Endothelial cell of umbilical vein (primary cell): ENCODE measurements at regions not wholly inside any gene's neighbourhood (a gene's known extent, or its start where the extent isn't known, plus 50 kb on each side); places are given as distances from the start of the nearest gene placed in this dataset.

ENCODE experiments used
- BruUV-seq: library from RNA; stranded (reverse); fragments of 400-500 nt; replicated peaks from 2 replicates; lab custom pipeline; 2021; lab: Mats Ljungman, UMichigan
- CTCF ChIA-PET: fragments of 300-600, 350-600 bp; sonication (Branson Sonifier 250); formaldehyde crosslinking; loops from one replicate; lab custom pipeline; 2021; ENCODE audit warnings: antibody characterized with exemption, inconsistent platforms; lab: Charles Lee
- POLR2A ChIA-PET: fragments of 300-600, 350-600 bp; sonication (Branson Sonifier 250); formaldehyde crosslinking; loops from one replicate; lab custom pipeline; 2021; ENCODE audit warnings: antibody characterized with exemption, inconsistent platforms; lab: Charles Lee
- DNase-seq: peaks from one replicate; pipeline ENCODE4 v3.0.0-alpha.2; 2011; ENCODE audit warnings: low read depth, low spot score
- FAIRE-seq: peaks from 2 replicates; lab custom pipeline; 2011; peaks lifted over from hg19 to GRCh38; lab: Jason Lieb, UNC
- H2AFZ ChIP-seq: 2 replicates; pipeline ENCODE4 v1.6.0; 2012; ENCODE audit warnings: low read depth, low read length, control low read depth, inconsistent platforms
- H3K27ac ChIP-seq: 2 replicates; pipeline ENCODE4 v1.5.1; 2011; ENCODE audit warnings: low read depth, mild to moderate bottlenecking, control low read depth, low read length, moderate library complexity; ENCODE audit not compliant: insufficient read depth
- H3K27me3 ChIP-seq, 2 experiments: 2 replicates each; pipeline versions ENCODE4 v1.6.0 to v1.6.1; 2011; ENCODE audit warnings: low read length in 2 of 2, mixed read lengths in 1 of 2; ENCODE audit not compliant: control insufficient read depth in 2 of 2, insufficient read depth in 2 of 2
- H3K36me3 ChIP-seq, 2 experiments: 2 replicates in 1 of 2; 3 replicates in 1 of 2; pipeline ENCODE4 v1.5.1; 2011; ENCODE audit warnings: low read length in 2 of 2, mild to moderate bottlenecking in 1 of 2, moderate library complexity in 1 of 2; ENCODE audit not compliant: control insufficient read depth in 2 of 2, insufficient read depth in 2 of 2; ENCODE audit errors: extremely low read depth in 1 of 2
- H3K4me1 ChIP-seq: 3 replicates; pipeline ENCODE4 v1.5.1; 2011; ENCODE audit warnings: mild to moderate bottlenecking, low read length; ENCODE audit not compliant: control insufficient read depth, insufficient read depth; ENCODE audit errors: extremely low read depth
- H3K4me2 ChIP-seq: 2 replicates; pipeline ENCODE4 v1.6.1; 2011; ENCODE audit warnings: low read length, control low read depth, mixed read lengths; ENCODE audit not compliant: insufficient read depth
- H3K4me3 ChIP-seq, 3 experiments: fragments of 200-600 bp in 1 of 3; sonication (generic), shearing (Covaris generic) in 1 of 3; replicated peaks in 1 of 3; 2 replicates each; pipeline ENCODE4 v1.5.1; 2011 to 2016; ENCODE audit warnings: control low read depth in 3 of 3, low read length in 3 of 3, mild to moderate bottlenecking in 2 of 3, inconsistent platforms in 1 of 3, low read depth in 1 of 3, moderate library complexity in 1 of 3; ENCODE audit not compliant: insufficient read depth in 1 of 3
- H3K79me2 ChIP-seq: 2 replicates; pipeline ENCODE4 v1.6.0; 2012; ENCODE audit warnings: low read length, inconsistent platforms; ENCODE audit not compliant: control insufficient read depth, insufficient read depth
- H3K9ac ChIP-seq: replicated peaks from 2 replicates; pipeline ENCODE3; 2011; ENCODE audit warnings: low read length, control low read depth; ENCODE audit not compliant: insufficient read depth; ENCODE audit errors: extremely low read depth
- H3K9me1 ChIP-seq: replicated peaks from 3 replicates; pipeline ENCODE4 v1.6.0; 2011; ENCODE audit warnings: mild to moderate bottlenecking, low read length; ENCODE audit not compliant: control insufficient read depth, insufficient read depth; ENCODE audit errors: extremely low read depth
- H3K9me3 ChIP-seq: replicated peaks from 2 replicates; pipeline ENCODE4 v1.5.1; 2012; ENCODE audit warnings: low read length, inconsistent platforms; ENCODE audit not compliant: control insufficient read depth, insufficient read depth
- H4K20me1 ChIP-seq: replicated peaks from 2 replicates; pipeline ENCODE3; 2011; ENCODE audit warnings: mild to moderate bottlenecking, low read length; ENCODE audit not compliant: control insufficient read depth, insufficient read depth; ENCODE audit errors: extremely low read depth
- CTCF ChIP-seq, 2 donors: IDR thresholded peaks; 1 replicate in 1 of 2; 2 replicates in 1 of 2; pipeline ENCODE4 v1.5.1; 2011; ENCODE audit warnings: low read length in 2 of 2, mild to moderate bottlenecking in 2 of 2, moderate library complexity in 2 of 2, control low read depth in 1 of 2, inconsistent platforms in 1 of 2, low read depth in 1 of 2; ENCODE audit not compliant: insufficient read depth in 1 of 2; ENCODE audit errors: extremely low read depth in 1 of 2
- EZH2 ChIP-seq: IDR thresholded peaks from 2 replicates; pipeline ENCODE4 v1.6.1; 2012; ENCODE audit warnings: borderline replicate concordance, low read depth, mild to moderate bottlenecking, moderate library complexity, low read length, inconsistent platforms; ENCODE audit not compliant: severe bottlenecking
- FOS ChIP-seq: IDR thresholded peaks from 2 replicates; pipeline ENCODE4 v1.6.1; 2011; ENCODE audit warnings: mild to moderate bottlenecking, low read length, moderate library complexity, borderline replicate concordance; ENCODE audit not compliant: insufficient read depth
- GATA2 ChIP-seq: IDR thresholded peaks from 2 replicates; pipeline ENCODE4 v1.7.0; 2011; ENCODE audit warnings: low read depth, mild to moderate bottlenecking, moderate library complexity, mixed read lengths, low read length; ENCODE audit not compliant: insufficient read length, insufficient read depth
- JUN ChIP-seq: IDR thresholded peaks from 2 replicates; pipeline ENCODE4 v1.6.1; 2011; ENCODE audit warnings: borderline replicate concordance, low read depth; ENCODE audit not compliant: insufficient read length, insufficient read depth
- MYC ChIP-seq: IDR thresholded peaks from one replicate; pipeline ENCODE4 v1.6.1; 2011; ENCODE audit warnings: mild to moderate bottlenecking, low read depth, low read length
- POLR2A ChIP-seq: IDR thresholded peaks from 2 replicates; pipeline ENCODE4 v1.6.1; 2012; ENCODE audit warnings: low read depth, mild to moderate bottlenecking, control low read depth, low read length
- POLR2AphosphoS5 ChIP-seq: IDR thresholded peaks from 2 replicates; pipeline ENCODE4 v1.6.1; 2012; ENCODE audit warnings: low read depth, mild to moderate bottlenecking, control low read depth, low read length, moderate library complexity; ENCODE audit not compliant: insufficient read depth
- dilution Hi-C: fragments of 300-500 bp; cut with MboI; formaldehyde crosslinking; loops from one replicate; pipeline ENCODE4 v1.15.0; 2019; ENCODE audit warnings: low sequenced_read_pairs; ENCODE audit not compliant: extremely low pct_ligation_motif_present
- intact Hi-C: fragments of 100-400 bp; cut with micrococcal nuclease; formaldehyde crosslinking; loops from one replicate; pipeline ENCODE4 v1.10.0; 2022
- TF ChIP-seq, protein P1 (sequence below): IDR thresholded peaks from 2 replicates; pipeline ENCODE4 v1.6.1; 2011; ENCODE audit not compliant: insufficient read depth, insufficient read length

DNA sequence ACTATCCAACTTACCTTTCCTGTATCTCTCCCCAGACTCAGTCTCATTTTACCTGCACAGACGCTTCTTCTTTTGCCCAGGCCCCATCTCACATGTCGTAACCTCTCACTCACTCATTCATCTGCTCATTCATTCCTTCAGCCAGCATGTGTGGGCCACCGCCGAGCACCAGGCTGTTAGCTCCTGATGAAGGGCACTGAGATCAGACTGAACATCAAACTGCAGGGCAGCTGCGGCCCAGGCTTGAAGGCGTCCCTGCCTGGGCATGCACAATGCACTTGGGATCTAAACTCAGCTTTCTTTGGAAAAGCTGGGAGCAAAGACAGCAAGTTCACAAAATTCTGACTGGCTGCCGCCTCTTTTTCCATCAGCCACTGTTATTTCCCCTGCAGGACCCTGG lies 1456.3 kb downstream of the BRD1 start:
- FAIRE-seq (no peak), DNase-seq (no peak)
- TF ChIP-seq POLR2A = no peak
- TF ChIP-seq GATA2 = no peak
- TF ChIP-seq FOS = no peak
- no peak for TF ChIP-seq EZH2
- intact Hi-C loops (no loop called here), dilution Hi-C loops (no loop called here)
- CTCF ChIA-PET = no interaction called here
- H4K20me1 ChIP-seq = no peaks in the 10 kb centered on the region
- H3K9ac ChIP-seq = no peak overlapping the region
- no peak overlapping the region for H3K4me3 ChIP-seq
- H3K4me1 ChIP-seq = no peaks in the 10 kb centered on the region
- H3K27me3 ChIP-seq = no peaks in the 10 kb centered on the region
- POLR2A ChIA-PET = no interaction called here
- H3K9me3 ChIP-seq = peaks cover 1% of the 10 kb centered on the region
- no TSS peak for BruUV-seq
- no peak overlapping the region for H3K27ac ChIP-seq
- H3K9me1 ChIP-seq = no peaks in the 10 kb centered on the region
- H3K36me3 ChIP-seq = no peaks in the 10 kb centered on the region
- H3K4me2 ChIP-seq = no peak overlapping the region
- no peak overlapping the region for H2AFZ ChIP-seq
- no peaks in the 10 kb centered on the region for H3K79me2 ChIP-seq

GRCh38 chr22:48370508-48371325 lies 1457.0 kb downstream of the BRD1 start:
- BruUV-seq = no TSS peak
- Histone ChIP-seq H3K9me1 (no peaks in the 10 kb centered on the region), H3K4me3 (no peak overlapping the region), H3K36me3 (no peaks in the 10 kb centered on the region), H3K9ac (no peak overlapping the region), H3K27ac (no peak overlapping the region), H3K79me2 (no peaks in the 10 kb centered on the region), H3K9me3 (peaks cover 1% of the 10 kb centered on the region), H3K27me3 (no peaks in the 10 kb centered on the region), H2AFZ (no peak overlapping the region), H3K4me2 (no peak overlapping the region), H3K4me1 (no peaks in the 10 kb centered on the region), H4K20me1 (no peaks in the 10 kb centered on the region)
- FAIRE-seq (no peak), DNase-seq (no peak)
- CTCF ChIA-PET = no interaction called here
- TF ChIP-seq CTCF (IDR thresholded peaks at IDR 0.05; ENCODE audit: extremely low read depth in 1 of 2, insufficient read depth in 1 of 2, low read depth in 1 of 2, low read length in 2 of 2) (no peak), EZH2 (no peak), MYC (no peak), JUN (no peak), FOS (no peak), POLR2A (no peak), POLR2AphosphoS5 (no peak), GATA2 (no peak)
- TF ChIP-seq, protein P1, sequence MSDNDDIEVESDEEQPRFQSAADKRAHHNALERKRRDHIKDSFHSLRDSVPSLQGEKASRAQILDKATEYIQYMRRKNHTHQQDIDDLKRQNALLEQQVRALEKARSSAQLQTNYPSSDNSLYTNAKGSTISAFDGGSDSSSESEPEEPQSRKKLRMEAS = no peak
- intact Hi-C loops (no loop called here), dilution Hi-C loops (no loop called here)
- POLR2A ChIA-PET = no interaction called here
